ENCODE measurements at regions not wholly inside any gene's neighbourhood (a gene's known extent, or its start where the extent isn't known, plus 50 kb on each side); places are given as distances from the start of the nearest gene placed in this dataset.

DNA sequence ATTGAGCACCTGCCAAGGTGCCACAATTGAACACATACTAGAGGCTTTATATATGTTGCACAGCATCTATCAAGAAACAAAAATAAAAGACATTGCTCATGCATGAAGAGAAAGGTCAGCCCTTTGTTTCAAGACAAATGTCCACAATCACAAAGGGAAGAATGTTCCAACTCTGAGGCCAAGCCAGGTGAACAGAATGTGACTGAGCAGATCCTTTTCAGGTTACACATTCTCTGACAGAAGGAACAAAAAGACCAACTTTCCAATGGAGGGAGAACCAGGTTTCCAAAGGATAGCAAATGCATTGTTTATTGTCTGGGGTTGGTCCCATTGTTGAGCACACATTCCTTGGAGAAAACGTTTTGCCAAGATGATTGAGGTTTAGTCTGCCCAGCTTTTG is 50.2 kb upstream of the FAM174B start:
- no peak overlapping the region for H3K4me3 ChIP-seq (ENCODE audit: low read length)
- TF ChIP-seq, protein P1, sequence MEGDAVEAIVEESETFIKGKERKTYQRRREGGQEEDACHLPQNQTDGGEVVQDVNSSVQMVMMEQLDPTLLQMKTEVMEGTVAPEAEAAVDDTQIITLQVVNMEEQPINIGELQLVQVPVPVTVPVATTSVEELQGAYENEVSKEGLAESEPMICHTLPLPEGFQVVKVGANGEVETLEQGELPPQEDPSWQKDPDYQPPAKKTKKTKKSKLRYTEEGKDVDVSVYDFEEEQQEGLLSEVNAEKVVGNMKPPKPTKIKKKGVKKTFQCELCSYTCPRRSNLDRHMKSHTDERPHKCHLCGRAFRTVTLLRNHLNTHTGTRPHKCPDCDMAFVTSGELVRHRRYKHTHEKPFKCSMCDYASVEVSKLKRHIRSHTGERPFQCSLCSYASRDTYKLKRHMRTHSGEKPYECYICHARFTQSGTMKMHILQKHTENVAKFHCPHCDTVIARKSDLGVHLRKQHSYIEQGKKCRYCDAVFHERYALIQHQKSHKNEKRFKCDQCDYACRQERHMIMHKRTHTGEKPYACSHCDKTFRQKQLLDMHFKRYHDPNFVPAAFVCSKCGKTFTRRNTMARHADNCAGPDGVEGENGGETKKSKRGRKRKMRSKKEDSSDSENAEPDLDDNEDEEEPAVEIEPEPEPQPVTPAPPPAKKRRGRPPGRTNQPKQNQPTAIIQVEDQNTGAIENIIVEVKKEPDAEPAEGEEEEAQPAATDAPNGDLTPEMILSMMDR (IDR thresholded peaks at IDR 0.05; ENCODE audit: insufficient read depth, low read depth, low read length, missing control alignments), result no peak
- DNase-seq (ENCODE audit: low read depth), result no peak

- H3K4me3 ChIP-seq (ENCODE audit: low read length), result no peak overlapping the region
- no peak for DNase-seq (ENCODE audit: low read depth)
- TF ChIP-seq, protein P1 (IDR thresholded peaks at IDR 0.05; ENCODE audit: insufficient read depth, low read depth, low read length, missing control alignments), result no peak
Measured at GRCh38 chr15:92706201-92706600, 50.6 kb upstream of the FAM174B start.

- TF ChIP-seq, protein P1 (IDR thresholded peaks at IDR 0.05; ENCODE audit: insufficient read depth, low read depth, low read length, missing control alignments), result no peak
- H3K4me3 ChIP-seq (ENCODE audit: low read length), result no peak overlapping the region
- no peak for DNase-seq (ENCODE audit: low read depth)
Measured at GRCh38 chr15:92707880-92708551, 52.4 kb upstream of the FAM174B start.

- no peak overlapping the region for H3K4me3 ChIP-seq (ENCODE audit: low read length)
- no peak for DNase-seq (ENCODE audit: low read depth)
- TF ChIP-seq, protein P1 (IDR thresholded peaks at IDR 0.05; ENCODE audit: insufficient read depth, low read depth, low read length, missing control alignments), result no peak
Measured at GRCh38 chr15:92708635-92709034, 53.1 kb upstream of the FAM174B start.

DNA sequence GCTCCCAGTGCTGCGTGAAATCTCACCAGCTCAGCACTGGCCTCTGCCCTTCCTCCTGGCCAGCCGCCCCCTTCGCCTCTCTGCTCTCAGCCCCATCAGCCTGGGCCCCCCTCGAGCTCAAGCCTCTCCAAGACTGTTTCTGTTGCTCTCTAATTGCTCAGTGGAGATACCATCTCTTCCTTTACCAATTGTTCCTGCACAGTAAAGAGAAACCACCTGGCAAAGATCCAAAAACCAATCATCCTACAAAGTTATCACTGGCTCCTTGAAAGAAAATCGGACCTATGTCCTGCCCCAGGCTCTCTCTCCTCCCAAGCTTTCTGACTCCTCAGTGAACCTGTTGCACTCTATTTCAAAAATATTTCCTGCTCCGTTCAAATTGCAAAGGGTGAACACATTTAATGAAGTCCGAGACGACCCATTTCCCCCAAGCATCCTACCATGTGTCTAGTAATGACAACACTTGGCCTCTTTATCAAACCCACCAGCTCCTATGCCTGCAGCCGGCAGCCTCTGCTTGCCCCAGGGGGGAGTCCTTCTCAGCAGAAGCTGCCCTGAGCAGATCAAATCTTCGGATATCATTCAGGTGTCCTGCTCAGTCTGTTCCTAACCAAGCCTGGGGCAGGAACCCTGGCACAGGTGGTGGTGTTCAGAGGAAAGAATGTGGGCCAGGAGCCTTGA is 53.7 kb upstream of the FAM174B start:
- no peak overlapping the region for H3K4me3 ChIP-seq (ENCODE audit: low read length)
- DNase-seq (ENCODE audit: low read depth), result peak; percentile 56
- TF ChIP-seq, protein P1 (IDR thresholded peaks at IDR 0.05; ENCODE audit: insufficient read depth, low read depth, low read length, missing control alignments), result no peak

- H3K4me3 ChIP-seq (ENCODE audit: low read length), result no peak overlapping the region
- no peak for DNase-seq (ENCODE audit: low read depth)
- TF ChIP-seq, protein P1 (IDR thresholded peaks at IDR 0.05; ENCODE audit: insufficient read depth, low read depth, low read length, missing control alignments), result no peak
Measured at GRCh38 chr15:92711457-92711831, 55.9 kb upstream of the FAM174B start.

GRCh38 chr15:92714077-92714476 is 58.5 kb upstream of the FAM174B start:
- peak overlapping the region; percentile 41 for H3K4me3 ChIP-seq (ENCODE audit: low read length)
- TF ChIP-seq, protein P1 (IDR thresholded peaks at IDR 0.05; ENCODE audit: insufficient read depth, low read depth, low read length, missing control alignments), result no peak
- DNase-seq (ENCODE audit: low read depth), result peak; percentile 79

Measured in epithelial cell of esophagus (primary cell).